GM18499 (cell line): ENCODE measurements at regions not wholly inside any gene's neighbourhood (a gene's known extent, or its start where the extent isn't known, plus 50 kb on each side); places are given as distances from the start of the nearest gene placed in this dataset.
A peak's percentile ranks its signal among the peaks of the same experiment; 100 is the strongest.

Source experiments
- ATAC-seq: cut with Tn5 transposase; IDR thresholded peaks from one replicate; pipeline ENCODE4 v1.9.1; 2021; ENCODE audit warnings: moderate number of reproducible peaks; ENCODE audit not compliant: insufficient read depth, unreplicated experiment

DNA sequence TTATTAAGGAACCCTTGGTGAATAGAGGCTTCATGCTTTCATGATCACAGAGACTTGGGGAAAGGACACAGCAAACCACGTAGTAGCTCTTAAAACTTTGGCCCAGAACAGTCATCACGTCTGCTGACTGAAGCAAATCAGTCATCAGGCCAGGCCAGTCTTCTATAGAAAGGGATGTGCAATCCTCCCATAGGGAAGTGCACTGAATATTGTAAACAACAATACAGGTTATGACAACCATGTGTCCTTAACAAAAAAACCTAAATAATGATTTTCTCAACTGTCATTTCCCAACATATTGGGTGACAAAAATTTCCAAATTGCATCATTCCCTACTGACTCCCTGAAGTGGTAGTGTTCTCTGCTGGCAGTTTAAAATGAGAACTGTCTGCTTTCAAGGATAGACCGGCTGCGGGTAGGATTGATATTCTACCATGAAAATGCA lies 388.2 kb upstream of the CITED2 start:
- ATAC-seq = no peak

DNA sequence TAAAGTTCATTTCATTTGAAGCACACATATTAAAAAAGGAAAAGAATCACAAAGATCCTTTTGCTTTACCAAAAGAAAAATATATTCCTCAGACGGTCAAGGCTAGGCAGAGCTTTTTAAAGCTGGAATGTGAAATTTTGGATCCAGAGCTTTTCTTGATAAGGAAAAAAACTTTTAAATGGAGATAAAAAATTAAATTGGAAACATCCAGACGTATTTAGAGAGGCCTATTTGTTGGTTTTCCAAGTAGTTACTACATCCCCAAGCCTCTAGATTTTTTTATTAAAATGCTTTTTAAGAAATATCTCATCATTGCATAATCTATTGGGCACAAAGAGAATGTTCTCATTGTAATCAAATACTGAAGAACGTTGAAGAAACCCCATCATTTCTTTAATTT lies 385.7 kb upstream of the CITED2 start:
- no peak for ATAC-seq

DNA sequence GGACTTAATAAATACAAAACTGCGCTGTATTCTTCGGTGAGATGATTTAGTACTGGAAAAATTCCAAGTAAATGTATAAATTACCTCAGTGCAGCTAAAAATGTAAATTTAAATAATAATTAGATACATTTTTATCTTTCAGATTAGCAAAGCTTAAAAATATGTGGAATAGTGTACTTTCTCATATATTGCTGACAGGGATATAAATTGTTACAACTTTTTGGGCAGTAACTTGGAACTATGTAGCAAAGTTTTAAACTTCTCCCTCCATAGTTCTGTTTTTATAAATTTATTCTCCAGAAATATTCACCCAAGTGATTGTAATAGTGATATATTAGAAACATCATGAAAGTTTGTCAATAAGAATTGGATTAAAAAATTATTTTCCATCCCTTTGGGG lies 384.6 kb upstream of the CITED2 start:
- ATAC-seq = no peak

DNA sequence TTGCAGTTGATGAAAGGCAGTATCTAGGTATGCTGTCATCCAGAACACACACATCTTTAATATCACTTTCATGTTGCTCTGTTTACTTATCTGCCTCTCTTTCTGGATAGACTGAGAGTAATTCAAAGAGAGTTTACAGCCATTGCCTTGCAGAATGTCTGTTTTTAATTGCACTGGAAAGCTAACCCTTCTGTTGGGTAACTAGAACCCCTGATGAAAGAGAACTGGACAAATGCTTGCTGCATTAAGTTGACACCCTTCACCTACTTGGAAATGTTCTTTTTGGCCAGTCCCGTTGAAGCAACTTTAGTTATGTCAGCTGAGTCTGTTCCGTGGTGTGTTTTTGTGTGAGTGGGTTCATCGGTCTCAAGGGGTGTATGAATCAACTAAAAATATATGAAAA lies 383.8 kb upstream of the CITED2 start:
- no peak for ATAC-seq

DNA sequence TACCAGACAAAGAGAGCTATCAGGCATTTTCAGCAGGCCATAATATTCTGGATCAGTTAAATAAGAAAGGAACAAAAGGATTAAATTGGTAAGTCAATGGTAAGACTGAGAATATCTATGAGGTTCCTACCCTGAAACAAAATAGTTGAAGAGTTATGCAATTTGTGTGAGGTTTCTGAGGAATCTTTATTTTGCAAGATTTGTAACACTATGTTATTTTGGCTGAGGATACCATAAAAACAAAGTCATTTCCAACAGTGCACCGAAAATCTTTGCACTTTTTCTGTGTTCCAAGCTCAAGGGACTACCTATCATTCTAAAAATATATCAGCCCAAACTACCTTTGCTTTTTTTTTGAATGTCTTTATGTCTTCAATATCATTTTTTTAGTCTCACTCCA lies 383.3 kb upstream of the CITED2 start:
- no peak for ATAC-seq

DNA sequence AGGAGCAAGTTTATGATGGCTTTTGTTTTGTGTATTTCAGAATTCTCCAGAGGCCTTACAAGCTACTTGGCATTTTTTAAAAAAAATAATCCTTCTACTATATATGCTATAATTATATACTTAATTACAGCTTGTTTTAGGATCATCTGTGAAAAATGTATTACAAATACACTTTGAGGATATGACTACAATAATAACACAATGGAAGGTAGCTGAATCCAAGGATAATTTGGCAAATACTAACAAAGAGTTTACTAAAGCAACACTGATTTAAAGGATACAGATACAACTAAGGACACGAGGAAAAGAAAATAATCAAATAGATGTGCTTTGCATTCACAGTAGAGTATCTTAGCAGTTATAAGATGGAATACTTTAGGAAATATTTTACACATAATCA lies 381.9 kb upstream of the CITED2 start:
- no peak for ATAC-seq

DNA sequence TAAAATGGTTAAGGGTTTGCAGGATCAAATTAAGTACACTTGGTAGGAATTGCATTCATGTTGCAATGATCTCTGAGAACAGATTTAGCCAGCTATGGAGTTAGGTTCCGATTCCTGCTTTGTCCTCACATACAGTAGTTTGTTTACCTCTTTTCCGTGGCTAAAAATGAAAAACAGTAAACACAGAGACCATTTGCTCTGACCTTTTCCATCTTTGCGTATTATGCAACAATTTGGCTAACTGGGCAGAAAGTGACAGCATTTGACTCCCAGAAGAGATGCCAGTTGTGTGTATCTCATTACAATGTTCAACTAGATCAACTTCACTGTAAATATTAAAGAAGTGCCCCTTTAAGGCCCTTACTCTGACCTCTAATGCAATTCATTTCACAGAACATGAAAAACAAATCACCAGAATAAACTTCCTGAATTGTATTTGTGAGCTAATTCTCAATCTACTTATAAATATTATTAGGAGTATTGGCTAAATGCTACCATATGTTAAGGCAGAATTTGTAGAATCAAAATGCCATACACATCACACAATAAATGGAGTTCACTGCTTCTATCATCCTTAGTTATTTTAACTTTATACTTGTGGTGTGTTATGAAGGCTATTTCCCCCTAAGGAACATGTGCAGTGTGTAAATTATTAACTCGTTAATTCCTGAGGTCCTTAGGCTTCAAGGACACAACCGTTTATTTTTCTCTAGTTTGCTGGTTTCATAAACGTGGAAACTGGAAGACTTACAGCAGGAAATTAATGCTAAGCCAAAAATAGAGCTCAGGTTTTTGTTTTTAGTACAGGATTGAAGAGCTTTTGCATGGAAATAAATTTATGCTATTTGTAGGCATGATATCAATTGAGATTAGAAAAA lies 380.7 kb upstream of the CITED2 start:
- ATAC-seq = no peak

DNA sequence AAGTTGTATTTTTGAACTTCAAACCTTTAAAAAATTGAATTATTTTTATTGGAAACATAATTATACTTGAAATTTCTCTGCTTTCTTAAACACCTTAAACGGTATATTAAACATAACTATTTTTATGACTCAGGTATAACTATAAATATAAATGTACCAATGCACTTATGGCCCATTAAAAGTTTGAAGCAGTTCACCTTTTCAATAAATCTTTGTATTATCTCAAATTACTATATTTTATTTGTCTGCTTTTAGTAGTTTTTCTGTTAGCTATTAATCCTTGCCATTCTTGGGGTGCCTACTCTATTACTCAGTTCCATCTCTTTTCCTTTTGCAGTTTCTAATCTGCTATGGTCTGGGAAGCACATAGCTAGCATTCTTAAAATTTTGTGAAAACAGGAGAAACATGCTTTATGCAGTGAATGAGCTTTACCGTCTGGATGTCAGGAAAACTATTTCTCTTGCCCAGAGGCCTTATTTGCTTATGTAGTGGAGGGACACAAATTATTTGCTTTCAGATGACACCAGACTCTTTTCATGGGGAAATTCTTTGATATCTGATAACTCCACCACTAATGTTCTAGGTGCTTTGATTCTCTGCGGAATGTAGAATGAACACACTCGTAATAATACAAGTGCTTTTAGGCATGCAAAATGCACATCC lies 378.9 kb upstream of the CITED2 start:
- ATAC-seq = no peak

DNA sequence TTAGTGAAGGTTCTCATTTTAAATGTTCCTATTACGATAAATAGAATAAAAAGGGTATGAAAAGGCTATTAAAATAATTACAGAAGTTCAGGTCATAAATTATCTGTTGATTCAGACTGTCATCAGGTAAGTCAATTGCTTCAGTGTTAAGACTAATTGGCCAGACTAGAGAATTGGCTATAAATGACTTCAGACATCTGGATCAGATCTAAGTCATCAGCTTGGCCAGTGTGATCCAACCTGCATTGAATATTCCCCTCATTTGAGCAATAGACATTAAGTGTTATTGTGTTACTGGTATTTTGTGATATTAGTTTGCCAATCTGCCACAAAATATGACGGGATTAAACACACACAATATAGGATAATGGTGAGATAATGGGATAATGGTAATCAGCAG lies 377.6 kb upstream of the CITED2 start:
- no peak for ATAC-seq

DNA sequence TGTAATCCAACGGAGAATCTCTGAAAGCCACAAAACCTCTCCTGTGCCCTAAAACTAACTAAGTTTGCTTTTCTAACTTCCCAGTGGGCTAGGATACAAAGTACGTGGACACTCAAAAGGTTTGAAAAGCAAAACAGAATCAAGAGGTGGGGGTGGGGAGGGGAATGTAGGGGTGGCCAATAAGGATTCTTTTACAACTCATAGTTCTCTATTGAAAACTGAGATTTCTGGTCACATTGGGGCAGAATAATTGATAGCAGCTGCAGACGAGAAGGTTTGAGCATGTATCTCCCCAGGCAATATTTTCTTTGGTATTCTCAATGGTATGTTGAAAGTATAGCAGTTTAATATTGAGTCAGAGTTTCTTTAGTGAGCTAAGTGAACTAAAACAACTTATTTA lies 376.7 kb upstream of the CITED2 start:
- no peak for ATAC-seq

DNA sequence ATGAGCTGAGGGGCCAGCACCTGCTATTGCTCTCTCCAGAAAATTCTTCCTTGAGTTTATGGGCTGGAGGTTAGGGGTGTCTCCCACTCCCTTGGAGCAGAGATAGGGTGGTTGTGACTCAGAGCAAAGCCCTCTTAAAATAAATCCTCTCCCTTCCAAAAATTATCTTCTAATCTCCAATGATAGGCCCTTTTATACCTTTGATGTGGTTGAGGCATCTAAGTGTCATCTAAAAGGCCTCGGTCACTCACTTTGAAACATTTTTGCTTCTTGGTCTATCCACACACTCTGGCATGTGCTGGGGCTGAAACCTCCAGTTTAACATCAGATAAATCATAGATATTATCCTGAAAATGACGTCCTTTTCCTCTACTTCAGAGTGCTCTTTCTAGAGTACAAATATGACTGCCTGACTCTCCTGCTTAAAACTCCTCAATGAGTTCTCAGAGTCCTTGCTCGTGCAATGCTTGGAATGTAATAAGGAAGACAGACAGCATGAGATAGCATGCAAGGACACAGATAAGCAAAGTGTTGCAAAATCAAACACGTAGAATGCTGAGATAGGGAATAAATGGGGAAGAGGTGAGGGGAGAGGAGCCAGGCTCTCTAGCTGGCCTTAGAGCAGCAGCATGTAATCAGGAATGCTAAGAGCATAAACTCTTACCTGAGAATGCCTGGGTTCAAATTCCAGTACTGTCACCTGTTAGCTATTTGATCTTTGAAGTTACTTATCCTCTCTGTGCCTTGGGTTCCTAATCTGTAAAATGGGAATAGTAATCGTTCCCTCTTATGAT lies 374.1 kb upstream of the CITED2 start:
- no peak for ATAC-seq

DNA sequence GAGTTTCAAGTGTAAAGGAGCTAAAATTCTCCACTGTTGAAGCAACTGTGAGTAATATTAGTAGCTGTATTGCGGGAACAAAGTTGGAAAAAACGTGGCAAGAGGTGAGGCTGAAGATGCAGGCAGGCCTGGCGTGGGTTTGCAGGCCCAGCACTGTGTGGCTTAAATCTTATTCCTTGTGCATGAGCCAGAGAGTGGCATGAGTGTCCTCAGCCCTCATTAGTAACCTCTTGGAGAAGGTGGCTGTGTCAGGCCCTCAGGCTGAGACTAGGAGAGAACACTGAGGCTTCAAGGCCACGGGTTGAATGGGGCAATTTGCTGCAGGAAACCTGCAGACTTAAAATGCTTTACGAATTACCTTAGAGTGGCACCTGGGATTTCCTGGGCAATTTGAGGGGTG lies 372.7 kb upstream of the CITED2 start:
- no peak for ATAC-seq

DNA sequence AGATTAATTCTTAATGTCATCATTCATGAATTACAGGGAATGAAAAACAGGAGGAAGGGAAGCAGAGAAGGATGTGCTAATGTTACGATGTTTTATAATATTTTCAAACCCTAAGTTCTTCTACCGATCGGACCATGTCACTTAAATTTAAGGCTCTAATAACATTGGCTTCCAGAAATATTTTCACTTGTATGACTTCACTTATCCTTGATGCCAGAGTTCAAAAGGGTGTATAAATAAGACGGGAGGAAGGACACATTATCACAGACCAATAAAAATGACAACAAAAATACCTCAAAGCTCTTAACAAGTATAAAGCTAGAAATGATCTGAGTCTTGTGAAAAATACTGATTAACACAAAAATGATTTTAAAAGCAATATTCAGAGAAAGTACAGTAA lies 370.4 kb upstream of the CITED2 start:
- no peak for ATAC-seq

DNA sequence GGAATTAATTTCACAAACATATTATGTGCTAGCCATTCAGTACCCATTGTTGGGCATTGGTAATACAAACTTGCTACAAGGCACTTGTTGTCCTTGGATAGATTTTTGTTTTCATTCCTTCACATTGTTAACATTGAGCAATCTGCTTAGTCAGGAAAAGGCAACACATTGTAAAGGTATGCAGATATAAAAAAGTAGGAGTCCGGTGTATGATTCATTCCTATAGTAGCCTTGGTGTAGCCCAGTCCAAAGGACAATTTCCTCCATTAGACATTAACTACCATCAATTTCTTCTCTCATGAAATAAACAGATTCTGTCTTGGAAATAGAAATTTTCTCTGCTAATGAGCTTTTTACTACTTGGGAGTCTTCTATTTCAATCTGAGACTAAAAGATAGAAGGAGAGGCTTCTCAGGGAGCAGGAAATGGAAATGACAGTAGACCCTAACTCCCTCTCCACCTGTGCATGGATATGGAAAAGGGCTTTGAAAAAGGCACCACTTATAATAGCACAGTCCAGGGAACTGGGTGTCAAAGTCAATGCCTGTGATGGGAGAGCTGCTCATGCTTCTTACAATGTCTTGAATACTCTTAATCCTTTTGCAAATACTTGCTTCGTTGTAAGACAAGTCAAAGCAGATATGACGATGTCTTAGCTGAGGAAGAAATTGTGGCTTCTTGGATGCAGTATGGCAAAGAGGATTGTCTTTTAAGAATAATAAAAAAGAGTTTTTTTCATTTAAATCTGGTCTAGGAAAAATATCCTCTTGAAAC lies 369.4 kb upstream of the CITED2 start:
- no peak for ATAC-seq

DNA sequence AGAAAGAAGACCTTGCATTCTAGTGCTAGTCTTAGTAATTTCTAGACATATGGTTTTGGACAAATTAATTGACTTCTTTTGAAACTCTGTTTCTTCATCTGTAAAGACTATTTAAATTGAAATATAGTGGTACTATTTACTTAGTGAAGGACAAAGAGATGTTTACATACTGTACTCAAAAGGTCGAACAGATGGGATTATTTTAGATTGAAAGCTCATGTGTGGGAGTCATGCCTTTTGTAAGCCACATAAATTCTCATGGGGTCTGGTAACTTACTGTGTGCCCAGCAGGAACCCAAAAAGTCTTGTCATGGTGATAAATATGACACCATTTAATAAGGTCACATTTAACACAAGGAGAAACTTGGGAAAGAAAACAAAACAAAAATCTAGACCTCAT lies 368.2 kb upstream of the CITED2 start:
- ATAC-seq = no peak

DNA sequence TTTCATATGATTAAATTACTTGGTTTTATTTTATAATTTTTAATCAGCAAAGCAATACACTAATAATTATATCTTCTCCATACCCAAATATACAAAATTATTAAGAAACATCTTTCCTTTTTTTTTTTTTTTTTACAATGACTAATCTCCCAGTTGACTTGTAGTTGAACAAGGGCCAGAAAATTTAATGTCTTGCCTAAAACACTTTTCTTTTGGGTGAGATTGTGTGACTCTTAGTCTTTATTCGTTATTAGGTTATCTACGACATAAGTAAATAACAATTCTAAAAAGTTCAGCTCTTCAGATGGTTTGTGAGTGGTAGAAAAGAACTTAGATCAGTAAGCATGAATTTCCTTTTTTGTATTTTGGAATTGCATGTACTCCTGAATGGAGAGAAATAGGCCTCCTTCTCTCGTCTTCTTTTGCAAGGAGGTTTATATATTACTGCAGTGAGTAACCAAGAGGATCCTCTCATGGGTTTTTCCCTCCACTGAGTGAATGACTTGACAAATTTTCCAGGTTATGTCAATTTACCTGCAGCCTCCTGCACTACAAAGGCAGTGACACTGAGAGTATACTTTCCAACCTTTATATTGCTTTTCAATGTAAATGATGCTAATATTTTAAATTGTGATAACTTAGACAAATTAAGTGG lies 364.5 kb upstream of the CITED2 start:
- no peak for ATAC-seq

DNA sequence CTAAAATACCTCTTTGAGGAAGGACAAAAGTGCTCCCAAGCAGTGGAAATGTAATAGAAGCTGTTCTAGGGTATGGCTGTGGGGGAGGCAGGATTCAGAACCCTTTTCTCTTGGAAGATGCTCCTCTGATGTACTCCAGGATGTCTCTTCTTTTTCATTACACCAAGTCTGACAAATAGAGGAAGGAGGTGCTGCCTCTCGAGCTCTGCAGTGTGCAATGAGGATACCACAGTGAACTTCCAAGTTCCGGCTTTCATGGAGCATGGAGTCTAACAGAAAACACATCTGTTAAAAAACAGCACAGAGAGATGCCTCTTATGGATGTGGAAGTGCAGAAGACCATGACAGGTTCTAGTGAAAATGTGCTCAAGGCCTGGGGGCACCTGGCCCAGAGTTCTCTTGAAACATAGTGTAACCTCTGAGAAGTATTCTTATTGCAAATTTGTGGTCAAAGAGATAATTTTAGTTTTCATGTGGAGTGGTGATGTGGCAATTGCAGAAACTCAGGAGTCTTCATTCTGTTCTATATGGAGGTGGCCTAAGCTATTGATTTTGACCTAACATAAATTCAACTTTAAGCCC lies 362.0 kb upstream of the CITED2 start:
- ATAC-seq = peak; percentile 73

DNA sequence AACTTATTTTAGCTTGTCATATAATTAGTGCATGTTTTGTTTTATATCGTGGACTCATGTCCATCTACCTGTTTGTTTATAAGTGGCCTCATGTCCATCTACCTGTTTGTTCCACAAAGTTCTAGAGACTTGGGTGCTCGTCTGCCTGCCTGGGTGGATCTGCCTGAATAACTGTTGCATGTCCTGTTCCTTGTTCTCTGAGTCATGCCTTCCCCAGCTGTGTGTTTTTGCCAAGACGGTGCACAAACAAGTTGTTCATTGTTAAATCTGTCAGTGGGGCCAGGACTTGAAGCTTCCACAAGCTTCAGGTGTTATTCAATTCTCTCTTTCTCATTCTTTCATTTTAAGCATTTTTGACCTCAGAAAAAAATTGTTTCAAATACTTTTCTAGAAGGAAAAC lies 358.0 kb upstream of the CITED2 start:
- no peak for ATAC-seq

DNA sequence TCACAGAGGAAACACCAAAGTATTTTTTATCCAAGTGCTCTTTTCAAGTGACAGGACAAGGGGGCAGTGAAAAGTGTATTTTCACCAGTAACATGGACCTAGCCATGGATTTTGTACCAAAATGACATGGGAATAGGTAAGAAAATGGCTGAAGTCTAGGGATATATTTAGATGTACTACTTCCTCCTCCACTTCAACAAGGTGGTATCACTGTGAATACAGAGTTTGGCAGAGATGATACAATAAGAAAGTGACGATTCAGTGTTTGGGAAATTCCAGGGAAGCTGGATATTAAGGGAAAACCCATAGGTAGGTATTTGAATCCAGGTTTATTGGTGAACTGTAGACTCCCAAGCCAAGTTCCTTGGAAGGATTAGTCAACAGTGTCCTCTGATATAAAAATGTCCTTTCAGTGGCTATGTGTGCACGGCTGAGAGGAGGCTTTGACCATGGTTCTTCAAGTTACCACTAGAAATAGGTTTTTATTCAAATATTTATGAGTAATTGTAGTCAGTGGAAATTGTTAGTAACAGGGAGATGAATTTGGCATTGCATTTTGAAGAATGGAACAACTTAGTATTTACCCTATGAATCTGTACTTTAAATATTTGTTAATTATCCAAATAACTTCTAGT lies 356.0 kb upstream of the CITED2 start:
- no peak for ATAC-seq
